ENCODE measurements at regions not wholly inside any gene's neighbourhood (a gene's known extent, or its start where the extent isn't known, plus 50 kb on each side); places are given as distances from the start of the nearest gene placed in this dataset.

GRCh38 chr18:11309172-11309571 is 159.8 kb upstream of the PIEZO2 start:
- no peak for TF ChIP-seq EZH2 (IDR thresholded peaks at IDR 0.05; ENCODE audit: insufficient read depth, poor library complexity, severe bottlenecking)
- no peak for TF ChIP-seq EZH2phosphoT487 (IDR thresholded peaks at IDR 0.05; ENCODE audit: insufficient read depth, low read depth)

All from GM23248 (cell line).